ENCODE measurements at regions not wholly inside any gene's neighbourhood (a gene's known extent, or its start where the extent isn't known, plus 50 kb on each side); places are given as distances from the start of the nearest gene placed in this dataset.

GRCh38 chr6:146871611-146872425, 273.0 kb downstream of the ADGB start:
- H3K9ac ChIP-seq = no peak overlapping the region
- no peak for TF ChIP-seq CTCF (conservative IDR thresholded peaks at IDR 0.05; ENCODE audit: low read depth, low read length)
- H3K4me2 ChIP-seq = no peak overlapping the region
- H3K79me2 ChIP-seq (ENCODE audit: insufficient read depth, low read depth) = no peaks in the 10 kb centered on the region
- H3K4me3 ChIP-seq (IDR thresholded peaks at IDR 0.05; ENCODE audit: insufficient read depth, low read depth, low read length) = no peak overlapping the region
- no peaks in the 10 kb centered on the region for H3K27me3 ChIP-seq (ENCODE audit: insufficient read depth, low read depth)
- peaks cover 7% of the 10 kb centered on the region for H3K4me1 ChIP-seq (ENCODE audit: low read depth, poor library complexity, severe bottlenecking)
- no peaks in the 10 kb centered on the region for H4K20me1 ChIP-seq (ENCODE audit: insufficient read depth)
- no peak overlapping the region for H2AFZ ChIP-seq (ENCODE audit: low read depth)
- no peaks in the 10 kb centered on the region for H3K36me3 ChIP-seq (ENCODE audit: insufficient read depth)
- H3K27ac ChIP-seq = no peak overlapping the region

GRCh38 chr6:146872426-146872785, 273.6 kb downstream of the ADGB start:
- H3K4me3 ChIP-seq (IDR thresholded peaks at IDR 0.05; ENCODE audit: insufficient read depth, low read depth, low read length) = no peak overlapping the region
- no peak overlapping the region for H3K4me2 ChIP-seq
- no peaks in the 10 kb centered on the region for H3K27me3 ChIP-seq (ENCODE audit: insufficient read depth, low read depth)
- no peak overlapping the region for H3K27ac ChIP-seq
- H3K4me1 ChIP-seq (ENCODE audit: low read depth, poor library complexity, severe bottlenecking) = peaks cover 7% of the 10 kb centered on the region
- H3K36me3 ChIP-seq (ENCODE audit: insufficient read depth) = no peaks in the 10 kb centered on the region
- no peaks in the 10 kb centered on the region for H4K20me1 ChIP-seq (ENCODE audit: insufficient read depth)
- H2AFZ ChIP-seq (ENCODE audit: low read depth) = no peak overlapping the region
- no peak for TF ChIP-seq CTCF (conservative IDR thresholded peaks at IDR 0.05; ENCODE audit: low read depth, low read length)
- no peaks in the 10 kb centered on the region for H3K79me2 ChIP-seq (ENCODE audit: insufficient read depth, low read depth)
- no peak overlapping the region for H3K9ac ChIP-seq

GRCh38 chr6:146874278-146875018, 275.7 kb downstream of the ADGB start:
- Histone ChIP-seq H4K20me1 (ENCODE audit: insufficient read depth) (no peaks in the 10 kb centered on the region), H2AFZ (ENCODE audit: low read depth) (no peak overlapping the region), H3K27ac (no peak overlapping the region), H3K79me2 (ENCODE audit: insufficient read depth, low read depth) (no peaks in the 10 kb centered on the region), H3K9ac (no peak overlapping the region), H3K27me3 (ENCODE audit: insufficient read depth, low read depth) (no peaks in the 10 kb centered on the region), H3K36me3 (ENCODE audit: insufficient read depth) (no peaks in the 10 kb centered on the region), H3K4me1 (ENCODE audit: low read depth, poor library complexity, severe bottlenecking) (peaks cover 7% of the 10 kb centered on the region), H3K4me2 (no peak overlapping the region), H3K4me3 (IDR thresholded peaks at IDR 0.05; ENCODE audit: insufficient read depth, low read depth, low read length) (no peak overlapping the region)
- TF ChIP-seq CTCF (conservative IDR thresholded peaks at IDR 0.05; ENCODE audit: low read depth, low read length) = no peak

- TF ChIP-seq CTCF (conservative IDR thresholded peaks at IDR 0.05; ENCODE audit: low read depth, low read length) = no peak
- Histone ChIP-seq H3K4me1 (ENCODE audit: low read depth, poor library complexity, severe bottlenecking) (peaks cover 1% of the 10 kb centered on the region), H3K27ac (no peak overlapping the region), H3K36me3 (ENCODE audit: insufficient read depth) (no peaks in the 10 kb centered on the region), H3K4me3 (IDR thresholded peaks at IDR 0.05; ENCODE audit: insufficient read depth, low read depth, low read length) (no peak overlapping the region), H3K4me2 (no peak overlapping the region), H2AFZ (ENCODE audit: low read depth) (no peak overlapping the region), H3K27me3 (ENCODE audit: insufficient read depth, low read depth) (no peaks in the 10 kb centered on the region), H3K79me2 (ENCODE audit: insufficient read depth, low read depth) (no peaks in the 10 kb centered on the region), H4K20me1 (ENCODE audit: insufficient read depth) (no peaks in the 10 kb centered on the region), H3K9ac (no peak overlapping the region)
Observed at GRCh38 chr6:146875927-146876270, 277.1 kb downstream of the ADGB start.

All from KMS-11 (cell line).